Breast epithelium (tissue), 4 donors: ENCODE measurements at regions not wholly inside any gene's neighbourhood (a gene's known extent, or its start where the extent isn't known, plus 50 kb on each side); places are given as distances from the start of the nearest gene placed in this dataset.

Experiments used
- DNase-seq, 2 donors: peaks; one replicate each; pipeline ENCODE4 v3.0.0-alpha.2; 2019; ENCODE audit warnings: low spot score in 2 of 2
- H3K27ac ChIP-seq, 2 donors: fragments of 200-600 bp; sonication (generic) in 1 of 2; one replicate each; pipeline ENCODE4 v1.5.1; 2016 to 2019; ENCODE audit warnings: mild to moderate bottlenecking in 1 of 2
- H3K27me3 ChIP-seq, 2 donors: fragments of 200-600 bp; sonication (generic) in 1 of 2; one replicate each; pipeline versions ENCODE4 v1.5.1 to v1.6.0; 2017 to 2019; ENCODE audit warnings: control low read depth in 1 of 2, mild to moderate bottlenecking in 1 of 2
- H3K36me3 ChIP-seq: fragments of 200-600 bp; one replicate; pipeline ENCODE4 v1.5.1; 2019
- H3K4me1 ChIP-seq, 2 donors: fragments of 200-600 bp; sonication (generic); one replicate each; pipeline ENCODE4 v1.5.1; 2016 to 2019; ENCODE audit warnings: control low read depth in 1 of 2
- H3K4me3 ChIP-seq, 3 donors: fragments of 200-600 bp; sonication (generic); 1 replicate in 2 of 3; 2 replicates in 1 of 3; pipeline ENCODE4 v1.5.1; 2016 to 2019; ENCODE audit warnings: mild to moderate bottlenecking in 3 of 3, moderate library complexity in 2 of 3
- H3K9me3 ChIP-seq, 2 donors: fragments of 200-600 bp; sonication (generic) in 1 of 2; one replicate each; pipeline ENCODE4 v1.5.1; 2016 to 2019; ENCODE audit warnings: control low read depth in 1 of 2
- POLR2A ChIP-seq: fragments of 450-650 bp; IDR thresholded peaks from one replicate; pipeline ENCODE4 v1.6.1; 2016; ENCODE audit warnings: antibody characterized with exemption, mild to moderate bottlenecking, moderate library complexity
- POLR2AphosphoS5 ChIP-seq, 3 donors: sonication (generic); formaldehyde crosslinking; IDR thresholded peaks; one replicate each; pipeline ENCODE4 v1.6.1; 2017; ENCODE audit warnings: antibody characterized with exemption in 3 of 3
- intact Hi-C: fragments of 100-400 bp; cut with DNase I; formaldehyde crosslinking; loops from one replicate; pipeline ENCODE4 v1.15.1; 2023; ENCODE audit warnings: low total_unique reads
- TF ChIP-seq, protein P1 (sequence below), 3 donors: fragments of 450-650 bp; IDR thresholded peaks; one replicate each; pipeline ENCODE4 v1.5.1; 2016 to 2017; ENCODE audit warnings: antibody characterized with exemption in 3 of 3, mild to moderate bottlenecking in 3 of 3, moderate library complexity in 3 of 3

DNA sequence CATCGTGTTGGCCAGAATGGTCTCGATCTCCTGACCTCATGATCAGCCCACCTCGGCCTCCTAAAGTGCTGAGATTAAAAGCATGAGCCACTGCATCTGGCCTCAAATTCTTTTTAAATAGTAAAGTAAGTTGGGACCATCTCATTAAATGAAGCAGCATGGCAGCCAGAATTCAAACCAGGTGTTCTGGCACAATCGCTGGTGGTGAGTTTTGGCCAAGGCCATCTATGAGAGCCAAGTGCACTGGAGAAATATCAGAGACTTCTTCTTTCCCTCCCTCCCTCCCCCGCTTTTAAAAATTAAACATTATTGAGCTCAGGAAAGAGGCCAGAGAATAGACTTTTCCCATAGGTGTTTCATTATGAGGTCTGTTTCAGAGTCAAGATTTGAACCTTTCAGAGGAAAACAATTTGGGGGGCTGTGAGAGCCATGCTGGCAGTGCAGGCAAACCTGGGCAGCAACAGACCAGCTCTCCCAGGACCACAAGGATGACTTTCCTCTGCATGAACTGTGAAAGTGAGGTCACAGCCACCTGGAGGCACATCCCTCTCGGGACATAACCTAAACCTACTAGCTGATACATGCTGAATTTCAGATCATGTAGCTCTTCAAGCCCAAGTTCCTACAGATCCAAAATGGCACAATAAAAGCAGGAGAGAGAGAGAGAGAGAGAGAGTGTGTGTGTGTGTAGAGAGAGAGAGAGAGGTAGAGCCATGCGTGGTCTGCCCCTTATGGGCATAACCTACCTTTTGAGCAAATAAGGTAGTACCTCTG, 94.6 kb upstream of the DMRT1 start:
- DNase-seq, result no peak
- H3K27ac ChIP-seq, result no peak overlapping the region
- TF ChIP-seq POLR2A, result no peak
- no peaks in the 10 kb centered on the region for H3K9me3 ChIP-seq
- intact Hi-C loops, result no loop called here
- H3K27me3 ChIP-seq, result no peaks in the 10 kb centered on the region
- peaks cover 3 to 10% of the 10 kb centered on the region in 2 donors for H3K4me1 ChIP-seq
- no peak overlapping the region for H3K4me3 ChIP-seq
- H3K36me3 ChIP-seq, result no peaks in the 10 kb centered on the region

DNA sequence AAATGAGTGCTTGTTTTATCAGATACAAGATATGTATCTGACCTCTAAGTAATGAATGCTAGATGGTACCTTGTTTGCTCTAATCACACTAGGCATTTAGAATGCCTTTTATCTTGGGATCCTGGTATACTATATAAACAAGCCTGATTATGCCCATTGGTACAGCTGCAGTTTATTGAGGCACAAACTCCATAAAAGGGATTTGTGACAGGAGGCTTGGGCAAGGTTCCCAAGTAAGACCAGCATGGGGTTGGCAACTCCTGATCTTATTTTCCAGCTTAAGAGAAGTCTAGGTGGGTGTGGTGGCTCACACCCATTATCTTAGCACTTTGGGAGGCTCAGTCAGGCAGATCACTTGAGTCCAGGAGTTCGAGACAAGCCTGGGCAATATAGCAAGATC, 93.9 kb upstream of the DMRT1 start:
- H3K9me3 ChIP-seq, result no peaks in the 10 kb centered on the region
- intact Hi-C loops, result no loop called here
- no peak overlapping the region for H3K4me3 ChIP-seq
- no peaks in the 10 kb centered on the region for H3K36me3 ChIP-seq
- DNase-seq, result no peak
- TF ChIP-seq POLR2AphosphoS5 (IDR thresholded peaks at IDR 0.05) (no peak), POLR2A (no peak)
- TF ChIP-seq, protein P1, sequence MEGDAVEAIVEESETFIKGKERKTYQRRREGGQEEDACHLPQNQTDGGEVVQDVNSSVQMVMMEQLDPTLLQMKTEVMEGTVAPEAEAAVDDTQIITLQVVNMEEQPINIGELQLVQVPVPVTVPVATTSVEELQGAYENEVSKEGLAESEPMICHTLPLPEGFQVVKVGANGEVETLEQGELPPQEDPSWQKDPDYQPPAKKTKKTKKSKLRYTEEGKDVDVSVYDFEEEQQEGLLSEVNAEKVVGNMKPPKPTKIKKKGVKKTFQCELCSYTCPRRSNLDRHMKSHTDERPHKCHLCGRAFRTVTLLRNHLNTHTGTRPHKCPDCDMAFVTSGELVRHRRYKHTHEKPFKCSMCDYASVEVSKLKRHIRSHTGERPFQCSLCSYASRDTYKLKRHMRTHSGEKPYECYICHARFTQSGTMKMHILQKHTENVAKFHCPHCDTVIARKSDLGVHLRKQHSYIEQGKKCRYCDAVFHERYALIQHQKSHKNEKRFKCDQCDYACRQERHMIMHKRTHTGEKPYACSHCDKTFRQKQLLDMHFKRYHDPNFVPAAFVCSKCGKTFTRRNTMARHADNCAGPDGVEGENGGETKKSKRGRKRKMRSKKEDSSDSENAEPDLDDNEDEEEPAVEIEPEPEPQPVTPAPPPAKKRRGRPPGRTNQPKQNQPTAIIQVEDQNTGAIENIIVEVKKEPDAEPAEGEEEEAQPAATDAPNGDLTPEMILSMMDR (IDR thresholded peaks at IDR 0.05), result no peak
- H3K27me3 ChIP-seq, result no peaks in the 10 kb centered on the region
- no peak overlapping the region for H3K27ac ChIP-seq
- H3K4me1 ChIP-seq, result peaks cover 3 to 10% of the 10 kb centered on the region in 2 donors

DNA sequence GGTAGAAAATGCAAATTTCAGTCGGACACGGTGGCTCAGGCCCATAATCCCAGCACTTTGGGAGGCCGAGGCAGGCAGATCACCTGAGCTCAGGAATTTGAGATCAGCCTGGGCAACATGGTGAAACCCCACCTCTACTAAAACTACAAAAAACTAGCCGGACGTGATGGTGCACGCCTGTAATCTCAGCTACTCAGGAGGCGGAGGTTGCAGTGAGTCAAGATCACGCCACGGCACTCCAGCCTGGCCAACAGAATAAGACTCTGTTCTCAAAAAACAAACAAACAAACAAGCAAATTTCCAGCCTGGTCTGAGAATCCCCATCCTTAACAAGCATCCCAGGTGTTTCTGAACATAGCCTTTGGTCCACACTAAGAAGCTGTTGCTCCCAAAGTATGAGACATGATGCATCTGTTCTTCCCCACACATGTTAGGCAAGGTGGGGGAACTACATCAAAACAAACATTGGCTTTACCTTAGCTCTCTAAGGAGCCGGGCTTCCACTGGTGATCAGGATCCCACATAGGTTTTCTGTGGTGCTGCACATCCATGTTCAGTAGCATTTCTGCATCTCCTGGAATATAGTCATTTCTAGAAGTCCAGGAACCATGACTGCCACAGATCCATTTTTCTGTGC, 92.5 kb upstream of the DMRT1 start:
- TF ChIP-seq POLR2AphosphoS5 (IDR thresholded peaks at IDR 0.05), result no peak
- no peak for TF ChIP-seq POLR2A
- TF ChIP-seq, protein P1 (IDR thresholded peaks at IDR 0.05), result no peak
- DNase-seq, result no peak
- intact Hi-C loops, result no loop called here
- H3K9me3 ChIP-seq, result no peaks in the 10 kb centered on the region
- peaks cover 3 to 10% of the 10 kb centered on the region in 2 donors for H3K4me1 ChIP-seq
- no peaks in the 10 kb centered on the region for H3K36me3 ChIP-seq
- no peaks in the 10 kb centered on the region for H3K27me3 ChIP-seq
- H3K4me3 ChIP-seq, result no peak overlapping the region
- H3K27ac ChIP-seq, result peak overlapping the region in 1 of 2 donors; percentile 37

DNA sequence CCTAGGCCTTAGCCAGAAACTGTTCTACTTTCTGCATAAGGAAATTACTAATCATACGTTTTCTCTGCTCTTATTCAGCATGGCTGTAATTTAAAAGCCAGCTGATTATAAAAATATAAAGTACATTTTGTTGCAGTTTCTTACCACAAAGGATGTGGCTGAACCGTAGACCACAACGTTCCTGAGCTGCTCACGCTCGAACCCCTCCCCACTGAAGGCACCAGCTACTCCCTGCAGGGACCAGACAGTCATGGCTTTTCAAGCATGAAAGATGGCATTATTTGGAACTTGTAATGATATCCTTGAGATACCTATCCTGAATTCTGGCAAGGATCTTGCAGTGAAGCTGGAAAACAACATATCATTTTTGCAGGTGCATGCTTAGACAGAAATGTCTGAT, 91.8 kb upstream of the DMRT1 start:
- Histone ChIP-seq H3K4me3 (no peak overlapping the region), H3K27me3 (no peaks in the 10 kb centered on the region), H3K9me3 (no peaks in the 10 kb centered on the region), H3K4me1 (peaks cover 3 to 10% of the 10 kb centered on the region in 2 donors), H3K36me3 (no peaks in the 10 kb centered on the region), H3K27ac (peak overlapping the region in 1 of 2 donors; percentile 77)
- DNase-seq, result no peak
- intact Hi-C loops, result loop anchor here (10.0 kb wide), 1 partner anchor 55 kb away; no protein-coding TSS in a partner anchor
- TF ChIP-seq POLR2A (no peak), POLR2AphosphoS5 (IDR thresholded peaks at IDR 0.05) (no peak)
- TF ChIP-seq, protein P1 (IDR thresholded peaks at IDR 0.05), result no peak

DNA sequence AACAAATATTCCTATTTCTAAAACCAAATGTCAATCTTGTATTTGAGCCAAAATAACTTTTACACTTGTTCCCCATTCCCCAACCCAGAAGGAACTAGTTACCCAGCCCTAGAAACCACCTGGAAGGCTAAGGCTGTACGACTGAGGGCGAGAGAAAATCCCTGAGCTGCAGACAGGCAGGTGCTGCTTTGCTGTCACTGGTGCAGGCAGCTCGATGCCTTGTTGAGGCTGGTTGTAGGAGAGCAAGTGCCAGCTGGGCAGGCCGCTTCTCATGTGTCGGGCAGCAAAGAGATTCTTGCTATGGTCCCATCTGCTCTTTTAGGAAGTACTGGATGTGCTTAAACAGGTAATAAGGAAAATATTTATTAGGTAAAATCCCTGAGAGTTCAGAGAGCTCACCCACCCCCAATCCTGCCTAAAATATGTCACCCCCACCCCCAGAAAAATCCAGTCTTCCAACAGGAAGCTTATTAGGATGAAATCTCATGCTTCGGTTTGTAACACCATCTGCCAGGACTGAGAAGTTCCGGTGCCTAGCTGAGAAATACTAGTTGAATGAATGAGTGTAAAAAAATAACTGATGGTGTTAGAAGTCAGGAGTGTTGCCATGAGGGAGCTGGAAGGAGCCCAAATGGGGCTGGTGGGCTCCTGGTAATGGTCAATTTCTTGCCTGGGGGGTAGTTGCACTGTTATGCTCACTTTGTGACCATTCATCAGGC, 91.1 kb upstream of the DMRT1 start:
- Histone ChIP-seq H3K36me3 (no peaks in the 10 kb centered on the region), H3K4me1 (peaks cover 3 to 10% of the 10 kb centered on the region in 2 donors), H3K27ac (peak overlapping the region in 1 of 2 donors; percentile 77), H3K9me3 (no peaks in the 10 kb centered on the region), H3K27me3 (no peaks in the 10 kb centered on the region), H3K4me3 (no peak overlapping the region)
- TF ChIP-seq, protein P1 (IDR thresholded peaks at IDR 0.05), result no peak
- TF ChIP-seq POLR2A, result no peak
- no peak for TF ChIP-seq POLR2AphosphoS5 (IDR thresholded peaks at IDR 0.05)
- intact Hi-C loops, result loop anchor here (10.0 kb wide), 1 partner anchor 56 kb away; no protein-coding TSS in a partner anchor
- DNase-seq, result no peak
